IgD-negative memory B cell (primary cell): ENCODE measurements at regions not wholly inside any gene's neighbourhood (a gene's known extent, or its start where the extent isn't known, plus 50 kb on each side); places are given as distances from the start of the nearest gene placed in this dataset.

Experiments used
- H3K27ac Mint-ChIP-seq, 3 donors: one replicate each; pipeline ENCODE4 v1.8.0; 2020 to 2022; ENCODE audit warnings: mild to moderate bottlenecking in 3 of 3, mixed read lengths in 3 of 3, moderate library complexity in 1 of 3
- H3K27me3 Mint-ChIP-seq: one replicate; pipeline ENCODE4 v1.8.0; 2021; ENCODE audit warnings: mixed read lengths
- H3K36me3 Mint-ChIP-seq: one replicate; pipeline ENCODE4 v1.8.0; 2020; ENCODE audit warnings: mild to moderate bottlenecking, mixed read lengths
- H3K4me1 Mint-ChIP-seq, 3 donors: one replicate each; pipeline ENCODE4 v1.8.0; 2020 to 2022; ENCODE audit warnings: mixed read lengths in 3 of 3, mild to moderate bottlenecking in 1 of 3
- H3K4me3 Mint-ChIP-seq, 4 donors: one replicate each; pipeline ENCODE4 v1.8.0; 2020 to 2022; ENCODE audit warnings: mild to moderate bottlenecking in 4 of 4, mixed read lengths in 4 of 4, moderate library complexity in 3 of 4
- H3K9me3 Mint-ChIP-seq, 3 donors: one replicate each; pipeline ENCODE4 v1.8.0; 2020 to 2021; ENCODE audit warnings: mixed read lengths in 3 of 3, mild to moderate bottlenecking in 1 of 3

DNA sequence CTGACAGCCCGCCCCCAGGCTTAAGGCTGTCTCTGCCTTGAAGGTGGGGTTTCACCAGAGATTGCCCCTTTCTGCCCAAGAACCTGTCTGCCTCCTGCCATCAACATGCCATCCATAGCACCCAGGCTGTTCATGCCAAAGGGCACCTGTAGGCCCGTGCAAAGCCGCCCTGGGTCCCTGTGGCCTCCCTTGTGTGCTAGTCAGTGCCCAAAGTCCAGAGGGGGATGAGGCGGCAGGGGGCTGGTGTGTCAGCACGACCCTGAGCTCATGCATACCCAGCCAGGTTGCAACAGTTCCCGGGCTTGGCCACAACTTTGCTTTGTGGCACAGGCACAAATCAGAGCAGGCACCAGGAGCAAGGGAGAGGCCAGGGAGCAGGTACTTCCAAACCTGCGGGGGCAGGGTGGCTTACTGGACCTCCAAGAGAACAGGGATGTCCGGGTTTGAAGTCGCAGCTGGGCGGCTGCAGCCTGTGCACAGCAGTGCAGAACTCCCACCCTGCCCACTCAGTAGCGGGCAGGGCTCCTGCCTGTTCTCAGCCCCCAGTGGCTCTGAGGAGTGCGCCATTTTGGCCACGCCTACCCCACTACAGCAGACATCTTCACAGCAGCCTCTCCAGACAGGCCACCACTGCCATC is 671.1 kb upstream of the GRM3 start:
- Mint-ChIP-seq H3K27me3 (no peaks in the 10 kb centered on the region), H3K36me3 (no peaks in the 10 kb centered on the region), H3K4me1 (peaks cover 0 to 2% (median 0%) of the 10 kb centered on the region in 3 donors), H3K9me3 (peaks cover 0 to 3% (median 0%) of the 10 kb centered on the region in 3 donors), H3K4me3 (no peak overlapping the region), H3K27ac (no peak overlapping the region)

DNA sequence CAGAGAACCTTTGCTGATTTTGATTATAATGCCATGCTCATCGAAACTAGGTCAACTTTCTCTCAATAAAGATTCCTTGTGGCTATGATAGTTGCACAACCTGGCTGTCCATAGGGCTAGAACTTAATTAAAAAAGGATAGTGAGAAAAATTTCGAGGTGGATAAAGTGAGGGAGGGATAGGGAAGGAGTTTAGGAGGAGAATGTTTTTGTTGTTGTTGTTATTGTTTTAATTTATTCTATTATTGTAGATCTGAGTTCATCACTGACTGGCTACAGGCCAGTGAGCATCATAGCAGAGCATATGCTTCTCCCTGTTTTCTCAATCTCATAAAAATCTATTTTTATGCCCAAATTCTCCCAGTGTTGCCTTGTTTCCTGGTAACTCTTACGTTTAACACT is 688.7 kb upstream of the GRM3 start:
- Mint-ChIP-seq H3K9me3 (peaks cover 0 to 8% (median 2%) of the 10 kb centered on the region in 3 donors), H3K4me3 (no peak overlapping the region), H3K27me3 (no peaks in the 10 kb centered on the region)

DNA sequence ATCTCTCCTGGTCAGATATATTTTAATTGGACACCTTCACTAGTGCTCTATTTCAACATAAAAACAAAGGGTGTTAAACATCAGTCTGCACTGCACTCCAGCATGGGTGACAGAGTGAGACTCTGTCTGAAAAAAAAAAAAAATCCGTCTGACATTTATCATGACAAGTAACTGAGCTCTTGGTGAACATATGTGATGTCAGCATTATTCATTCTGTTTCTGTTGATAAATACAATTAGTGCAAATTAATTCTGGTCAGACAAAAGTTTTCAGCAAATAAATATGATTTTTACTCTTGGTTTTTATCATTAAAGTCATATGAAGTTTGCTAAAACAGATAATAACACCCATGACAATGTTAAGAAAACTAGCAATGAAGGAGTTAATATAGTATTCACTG is 692.8 kb upstream of the GRM3 start:
- H3K27me3 Mint-ChIP-seq = no peaks in the 10 kb centered on the region
- H3K9me3 Mint-ChIP-seq = peaks cover 0 to 25% (median 3%) of the 10 kb centered on the region in 3 donors
- no peak overlapping the region for H3K4me3 Mint-ChIP-seq
- no peaks in the 10 kb centered on the region for H3K36me3 Mint-ChIP-seq
- no peaks in the 10 kb centered on the region for H3K4me1 Mint-ChIP-seq
- H3K27ac Mint-ChIP-seq = no peak overlapping the region

More for the DNA sequence above, 688.7 kb upstream of the GRM3 start:
- H3K4me1 Mint-ChIP-seq = no peaks in the 10 kb centered on the region
- no peaks in the 10 kb centered on the region for H3K36me3 Mint-ChIP-seq
- no peak overlapping the region for H3K27ac Mint-ChIP-seq

DNA sequence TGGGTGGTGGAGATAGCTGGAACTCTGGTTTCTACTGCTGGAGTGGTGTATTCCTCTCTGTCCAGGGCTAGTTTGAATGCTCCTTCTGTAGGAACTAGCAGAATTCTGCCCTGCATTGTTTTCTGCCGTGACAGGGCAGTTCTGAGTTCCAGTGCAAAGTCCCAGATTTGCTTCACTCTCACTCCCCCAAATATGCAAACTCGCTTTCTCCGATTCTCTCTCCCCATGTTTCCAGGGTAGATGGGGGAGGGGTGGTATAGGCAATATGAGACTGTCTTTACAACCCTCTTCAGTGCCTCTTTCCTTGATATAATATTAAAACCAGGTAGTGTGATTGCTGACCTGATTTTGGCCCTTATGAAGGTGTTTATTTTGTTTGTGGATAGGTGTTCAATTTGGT is 693.3 kb upstream of the GRM3 start:
- Mint-ChIP-seq H3K4me3 (no peak overlapping the region), H3K27me3 (no peaks in the 10 kb centered on the region), H3K4me1 (no peaks in the 10 kb centered on the region), H3K9me3 (peaks cover 0 to 27% (median 3%) of the 10 kb centered on the region in 3 donors), H3K27ac (no peak overlapping the region), H3K36me3 (no peaks in the 10 kb centered on the region)

DNA sequence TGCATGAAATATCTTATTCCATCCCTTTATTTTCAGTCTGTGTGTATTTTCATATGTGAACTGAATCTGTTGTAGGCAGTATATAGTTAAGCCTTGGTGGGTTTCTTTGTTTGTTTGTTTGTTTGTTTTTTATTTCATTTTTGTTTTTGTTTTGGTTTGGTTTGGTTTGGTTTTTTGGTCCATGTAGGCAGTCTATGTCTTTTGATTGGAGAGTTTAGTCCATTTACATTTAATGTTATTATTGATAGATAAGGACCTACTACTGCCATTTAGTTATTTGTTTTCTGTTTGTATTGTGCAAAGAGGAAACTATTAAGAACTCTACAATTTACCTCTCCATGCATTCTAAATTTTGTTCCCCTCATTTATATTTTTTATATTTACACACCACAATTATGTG is 695.9 kb upstream of the GRM3 start:
- Mint-ChIP-seq H3K9me3 (peaks cover 1 to 24% (median 3%) of the 10 kb centered on the region in 3 donors), H3K4me3 (no peak overlapping the region), H3K27ac (no peak overlapping the region)

DNA sequence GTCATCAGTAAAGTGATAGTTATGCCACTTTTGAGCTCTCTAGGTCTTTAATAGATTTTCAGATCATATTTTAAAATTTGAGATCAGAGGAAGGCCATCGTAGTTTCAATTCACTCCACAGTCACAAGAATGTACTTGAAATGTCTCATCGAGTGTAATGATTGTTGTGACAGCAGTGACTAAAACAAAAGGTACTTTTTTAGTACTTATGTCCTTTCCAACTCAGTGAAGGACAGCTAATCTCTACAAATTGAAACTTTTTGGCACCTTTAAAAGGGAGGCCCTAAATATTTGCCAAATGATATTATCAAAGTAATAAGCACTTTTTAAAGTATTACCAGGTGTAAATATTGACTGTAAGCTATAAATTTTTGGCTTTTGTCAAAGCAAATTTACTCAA is 702.9 kb upstream of the GRM3 start:
- no peaks in the 10 kb centered on the region for H3K4me1 Mint-ChIP-seq
- no peaks in the 10 kb centered on the region for H3K36me3 Mint-ChIP-seq
- peaks cover 1 to 8% (median 3%) of the 10 kb centered on the region in 3 donors for H3K9me3 Mint-ChIP-seq
- H3K4me3 Mint-ChIP-seq = no peak overlapping the region
- H3K27ac Mint-ChIP-seq = no peak overlapping the region
- H3K27me3 Mint-ChIP-seq = no peaks in the 10 kb centered on the region

More for the DNA sequence above, 695.9 kb upstream of the GRM3 start:
- Mint-ChIP-seq H3K36me3 (no peaks in the 10 kb centered on the region), H3K27me3 (no peaks in the 10 kb centered on the region), H3K4me1 (no peaks in the 10 kb centered on the region)

DNA sequence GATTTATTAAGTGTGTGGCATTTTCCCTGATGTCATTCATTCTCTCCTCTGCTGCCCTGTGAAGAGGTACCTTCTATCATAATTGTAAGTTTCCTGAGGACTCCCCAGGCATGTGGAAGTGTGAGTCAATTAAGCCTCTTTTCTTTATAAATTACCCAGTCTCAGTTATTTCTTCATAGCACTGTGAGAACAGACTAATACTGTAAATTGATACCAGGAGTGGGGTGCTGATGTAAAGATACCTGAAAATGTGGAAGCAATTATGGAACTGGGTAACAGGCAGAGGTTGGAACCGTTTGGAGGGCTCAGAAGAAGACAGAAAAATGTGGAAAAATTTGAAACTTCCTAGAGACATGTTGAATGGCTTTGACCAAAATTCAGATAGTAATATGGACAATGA is 711.8 kb upstream of the GRM3 start:
- Mint-ChIP-seq H3K27me3 (no peaks in the 10 kb centered on the region), H3K27ac (no peak overlapping the region), H3K4me1 (no peaks in the 10 kb centered on the region), H3K36me3 (no peaks in the 10 kb centered on the region), H3K9me3 (peaks cover 2 to 16% (median 10%) of the 10 kb centered on the region in 3 donors), H3K4me3 (no peak overlapping the region)

DNA sequence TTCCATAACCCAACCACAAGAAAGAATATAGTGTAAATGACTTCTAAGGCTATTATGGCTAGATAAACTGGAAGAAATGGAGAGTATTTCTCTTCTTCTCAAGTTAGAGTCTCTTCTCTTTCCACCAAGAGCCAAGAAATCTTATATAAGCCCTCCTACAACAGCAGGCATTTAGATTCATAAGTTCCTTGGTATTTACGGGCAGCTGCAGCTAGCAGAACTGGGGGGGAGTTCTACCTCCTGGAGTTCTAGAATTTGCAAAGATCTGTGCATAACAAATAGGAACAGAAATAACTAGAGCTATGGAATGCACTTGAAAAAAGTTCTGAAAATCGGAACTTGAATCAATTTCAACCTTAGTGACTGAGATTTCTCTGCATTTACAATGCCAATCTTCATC is 715.2 kb upstream of the GRM3 start:
- no peaks in the 10 kb centered on the region for H3K36me3 Mint-ChIP-seq
- no peak overlapping the region for H3K27ac Mint-ChIP-seq
- peaks cover 0 to 8% (median 6%) of the 10 kb centered on the region in 3 donors for H3K9me3 Mint-ChIP-seq
- no peak overlapping the region for H3K4me3 Mint-ChIP-seq
- no peaks in the 10 kb centered on the region for H3K4me1 Mint-ChIP-seq
- no peaks in the 10 kb centered on the region for H3K27me3 Mint-ChIP-seq

DNA sequence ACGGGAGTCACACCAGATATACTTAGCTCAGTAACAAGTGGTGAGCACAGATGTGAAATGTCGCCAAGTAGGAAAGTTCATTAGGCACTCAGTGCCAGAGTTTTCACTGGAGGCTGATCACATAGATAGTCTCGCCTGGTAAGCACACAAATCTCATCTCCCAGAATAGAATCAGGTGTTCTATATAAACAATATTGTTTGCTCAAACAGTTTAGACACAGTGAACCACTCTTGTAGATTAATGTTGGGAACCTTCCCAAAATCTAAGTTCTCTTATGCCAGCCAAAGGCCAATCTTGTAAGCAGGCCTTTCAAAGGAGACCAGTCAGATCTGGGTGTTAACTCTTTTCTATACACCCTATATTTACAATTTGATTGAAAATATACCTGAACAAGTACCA is 716.5 kb upstream of the GRM3 start:
- no peak overlapping the region for H3K27ac Mint-ChIP-seq
- H3K4me1 Mint-ChIP-seq = no peaks in the 10 kb centered on the region
- no peak overlapping the region for H3K4me3 Mint-ChIP-seq
- H3K27me3 Mint-ChIP-seq = no peaks in the 10 kb centered on the region
- no peaks in the 10 kb centered on the region for H3K36me3 Mint-ChIP-seq
- H3K9me3 Mint-ChIP-seq = peaks cover 0 to 6% (median 6%) of the 10 kb centered on the region in 3 donors

DNA sequence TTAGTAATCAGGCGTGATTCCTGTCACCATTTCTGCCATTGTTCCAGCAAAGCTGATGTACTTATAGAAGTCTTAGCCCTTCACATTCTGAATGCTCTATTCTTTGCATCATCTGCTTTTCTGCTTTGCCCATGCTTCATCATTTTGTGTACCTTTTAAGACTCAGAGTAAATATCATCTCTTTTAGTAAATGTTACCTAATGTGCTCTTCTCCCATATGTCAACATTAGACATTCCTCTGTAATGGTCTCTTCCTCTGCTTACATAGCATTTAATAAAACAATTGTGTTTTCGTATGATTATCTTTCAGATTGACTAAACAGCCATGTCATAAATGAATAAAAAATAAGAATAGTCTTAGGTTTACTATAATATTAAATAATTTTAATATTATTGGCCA is 719.6 kb upstream of the GRM3 start:
- Mint-ChIP-seq H3K9me3 (peaks cover 0 to 3% (median 0%) of the 10 kb centered on the region in 3 donors), H3K27me3 (no peaks in the 10 kb centered on the region), H3K4me3 (no peak overlapping the region), H3K36me3 (no peaks in the 10 kb centered on the region), H3K4me1 (no peaks in the 10 kb centered on the region), H3K27ac (no peak overlapping the region)

DNA sequence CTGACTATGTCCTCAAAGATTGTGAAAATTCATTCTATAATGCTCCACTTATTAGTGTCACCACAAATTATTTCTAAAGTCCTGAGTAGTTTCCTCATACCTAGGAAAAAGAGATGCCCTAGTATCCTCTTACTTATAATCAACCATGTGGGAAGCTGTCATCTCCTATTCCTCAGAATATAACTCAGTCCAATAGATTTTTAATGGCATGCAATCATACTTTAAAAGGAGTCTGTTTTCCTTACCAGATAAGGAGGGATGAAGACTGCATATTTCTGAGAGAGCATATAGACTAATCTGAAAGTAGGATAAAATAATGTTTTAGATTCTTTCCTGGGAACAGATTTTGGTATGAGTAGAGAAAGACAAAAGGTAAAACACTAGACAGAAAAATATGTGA is 727.7 kb upstream of the GRM3 start:
- H3K27me3 Mint-ChIP-seq = no peaks in the 10 kb centered on the region
- H3K36me3 Mint-ChIP-seq = no peaks in the 10 kb centered on the region
- no peak overlapping the region for H3K27ac Mint-ChIP-seq
- H3K4me3 Mint-ChIP-seq = no peak overlapping the region
- peaks cover 1 to 21% (median 6%) of the 10 kb centered on the region in 3 donors for H3K9me3 Mint-ChIP-seq
- H3K4me1 Mint-ChIP-seq = no peaks in the 10 kb centered on the region

DNA sequence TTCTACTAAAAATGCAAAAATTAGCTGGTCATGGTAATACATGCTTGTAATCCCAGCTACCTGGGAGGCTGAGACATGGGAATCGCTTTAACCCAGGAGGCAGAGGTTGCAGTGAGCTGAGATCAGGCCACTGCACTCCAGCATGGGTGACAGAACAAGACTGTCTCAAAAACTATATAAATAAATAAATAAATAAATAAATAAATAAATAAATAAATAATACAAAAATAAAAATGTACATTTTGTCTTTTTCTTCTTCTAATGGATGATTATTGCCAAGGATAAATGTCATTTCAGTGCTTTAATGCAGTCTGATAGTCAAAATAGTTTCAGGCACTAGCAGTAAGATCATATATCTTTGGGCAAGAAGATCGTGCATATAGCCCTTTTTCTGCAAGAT is 727.6 kb upstream of the SEMA3D start:
- H3K27me3 Mint-ChIP-seq = no peaks in the 10 kb centered on the region
- H3K36me3 Mint-ChIP-seq = no peaks in the 10 kb centered on the region

DNA sequence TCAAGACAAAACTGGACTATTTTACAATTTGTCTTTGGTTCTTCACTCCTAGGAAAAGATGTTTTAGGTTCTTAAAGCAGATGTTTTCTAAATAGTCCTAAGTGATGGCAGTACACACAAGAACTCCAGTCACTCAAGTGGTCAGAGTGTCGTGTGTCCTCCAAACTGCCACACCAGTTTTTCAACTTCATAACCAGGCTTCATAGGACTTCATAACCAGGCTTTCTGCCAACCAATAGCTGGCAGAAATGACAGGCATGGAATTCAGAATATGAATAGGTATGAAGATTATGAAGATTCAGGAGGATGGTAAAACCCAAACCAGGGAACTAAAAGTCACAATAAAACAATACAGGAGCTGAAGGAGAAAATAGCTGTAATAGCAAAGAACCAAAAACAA is 721.2 kb upstream of the SEMA3D start:
- Mint-ChIP-seq H3K4me3 (no peak overlapping the region), H3K36me3 (no peaks in the 10 kb centered on the region), H3K4me1 (no peaks in the 10 kb centered on the region), H3K27ac (no peak overlapping the region), H3K27me3 (no peaks in the 10 kb centered on the region), H3K9me3 (peaks cover 0 to 12% (median 3%) of the 10 kb centered on the region in 3 donors)

More for the DNA sequence above, 727.6 kb upstream of the SEMA3D start:
- peaks cover 1 to 21% (median 3%) of the 10 kb centered on the region in 3 donors for H3K9me3 Mint-ChIP-seq
- no peak overlapping the region for H3K27ac Mint-ChIP-seq
- H3K4me3 Mint-ChIP-seq = no peak overlapping the region
- H3K4me1 Mint-ChIP-seq = no peaks in the 10 kb centered on the region

DNA sequence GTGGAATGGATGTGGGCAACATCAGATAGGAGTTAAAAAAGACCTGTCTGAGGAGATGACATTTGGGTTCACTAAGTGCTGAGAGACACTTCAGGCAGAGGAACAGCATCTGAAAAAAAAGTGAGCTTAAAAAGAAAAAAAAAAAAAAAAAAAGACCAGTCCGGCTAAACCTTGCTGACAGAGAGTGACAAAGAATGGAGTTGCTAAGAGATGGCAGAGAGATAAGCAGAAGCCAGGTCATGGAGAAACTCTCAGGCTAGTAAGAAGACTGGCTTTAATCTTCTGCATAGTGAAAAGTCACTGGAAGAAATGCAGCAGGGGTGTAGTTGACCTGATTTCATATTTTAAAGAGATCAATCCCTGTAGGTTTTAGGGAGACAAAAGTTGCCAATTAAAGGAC is 711.1 kb upstream of the SEMA3D start:
- H3K36me3 Mint-ChIP-seq = no peaks in the 10 kb centered on the region
- H3K4me3 Mint-ChIP-seq = no peak overlapping the region
- H3K4me1 Mint-ChIP-seq = peaks cover 0 to 2% (median 0%) of the 10 kb centered on the region in 3 donors
- no peaks in the 10 kb centered on the region for H3K9me3 Mint-ChIP-seq
- H3K27ac Mint-ChIP-seq = no peak overlapping the region
- no peaks in the 10 kb centered on the region for H3K27me3 Mint-ChIP-seq

DNA sequence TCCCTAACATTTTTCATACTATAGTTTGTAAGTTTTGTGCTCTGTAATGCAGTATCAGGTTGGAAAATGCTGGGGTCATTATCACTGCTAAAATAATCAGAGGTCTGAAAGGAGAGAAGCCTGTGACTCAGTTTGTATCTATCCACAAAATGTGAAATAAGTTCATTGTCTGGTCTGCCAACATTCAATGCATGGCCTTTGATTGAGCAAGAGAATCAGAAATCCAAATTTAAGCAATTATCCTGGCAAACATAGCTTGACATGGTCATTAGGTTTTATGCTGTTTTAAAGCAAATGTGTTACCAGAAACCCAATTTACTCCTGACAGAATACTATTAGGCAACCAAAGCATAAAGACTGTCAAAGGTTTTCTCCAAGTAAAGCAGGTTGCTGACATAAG is 709.7 kb upstream of the SEMA3D start:
- no peaks in the 10 kb centered on the region for H3K9me3 Mint-ChIP-seq
- H3K4me1 Mint-ChIP-seq = peaks cover 0 to 2% (median 0%) of the 10 kb centered on the region in 3 donors
- no peaks in the 10 kb centered on the region for H3K27me3 Mint-ChIP-seq
- H3K4me3 Mint-ChIP-seq = no peak overlapping the region
- no peak overlapping the region for H3K27ac Mint-ChIP-seq
- H3K36me3 Mint-ChIP-seq = no peaks in the 10 kb centered on the region

DNA sequence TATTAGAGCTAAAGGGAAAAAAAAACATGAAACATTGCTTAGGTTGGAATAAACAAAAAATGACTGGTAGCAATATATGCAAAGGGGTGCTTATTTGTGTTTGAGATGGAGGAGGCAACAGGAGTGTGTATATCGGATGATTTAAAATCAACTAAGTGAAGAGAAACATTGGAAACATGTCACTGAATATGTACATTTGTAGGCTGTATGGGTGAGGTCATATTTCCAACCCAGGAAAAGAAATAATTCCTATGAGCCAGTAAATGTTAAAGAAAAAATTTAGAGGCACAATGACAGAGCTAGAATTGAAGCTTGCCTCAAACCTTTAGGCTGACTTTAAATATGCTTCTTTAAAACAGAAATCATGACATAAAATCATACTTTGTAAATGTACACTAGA is 709.0 kb upstream of the SEMA3D start:
- Mint-ChIP-seq H3K4me3 (peak overlapping the region in 1 of 4 donors; percentile 2), H3K36me3 (no peaks in the 10 kb centered on the region), H3K9me3 (no peaks in the 10 kb centered on the region), H3K27me3 (no peaks in the 10 kb centered on the region), H3K27ac (no peak overlapping the region), H3K4me1 (peaks cover 0 to 2% (median 0%) of the 10 kb centered on the region in 3 donors)
